ENCODE measurements at regions not wholly inside any gene's neighbourhood (a gene's known extent, or its start where the extent isn't known, plus 50 kb on each side); places are given as distances from the start of the nearest gene placed in this dataset.

DNA sequence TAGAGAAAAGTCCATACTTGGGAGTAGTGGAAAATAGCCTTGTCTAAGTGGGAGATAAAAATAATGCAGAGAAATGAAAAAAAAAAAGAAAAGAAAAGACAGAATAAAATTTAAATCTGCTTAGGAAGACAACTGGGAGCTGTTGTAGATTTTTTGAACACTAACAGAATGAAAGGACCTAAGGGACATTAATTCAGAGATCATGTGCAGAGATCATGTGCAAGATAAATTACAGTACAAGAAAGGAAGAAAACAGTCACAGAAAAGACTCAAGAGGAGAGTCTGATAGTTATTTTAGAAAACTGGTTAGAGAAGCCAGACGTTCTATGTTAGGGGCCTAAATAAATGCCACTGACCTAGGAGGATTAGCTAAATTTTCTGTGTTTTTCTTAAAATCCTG lies 1226.8 kb upstream of the NUDT12 start:
- H3K36me3 Mint-ChIP-seq (ENCODE audit: low read depth) = peaks cover 4% of the 10 kb centered on the region
- no peaks in the 10 kb centered on the region for H3K27me3 Mint-ChIP-seq (ENCODE audit: low read depth, poor library complexity)
- peaks cover 13% of the 10 kb centered on the region for H3K9me3 Mint-ChIP-seq
- no peak for DNase-seq
- TF ChIP-seq, protein P1, sequence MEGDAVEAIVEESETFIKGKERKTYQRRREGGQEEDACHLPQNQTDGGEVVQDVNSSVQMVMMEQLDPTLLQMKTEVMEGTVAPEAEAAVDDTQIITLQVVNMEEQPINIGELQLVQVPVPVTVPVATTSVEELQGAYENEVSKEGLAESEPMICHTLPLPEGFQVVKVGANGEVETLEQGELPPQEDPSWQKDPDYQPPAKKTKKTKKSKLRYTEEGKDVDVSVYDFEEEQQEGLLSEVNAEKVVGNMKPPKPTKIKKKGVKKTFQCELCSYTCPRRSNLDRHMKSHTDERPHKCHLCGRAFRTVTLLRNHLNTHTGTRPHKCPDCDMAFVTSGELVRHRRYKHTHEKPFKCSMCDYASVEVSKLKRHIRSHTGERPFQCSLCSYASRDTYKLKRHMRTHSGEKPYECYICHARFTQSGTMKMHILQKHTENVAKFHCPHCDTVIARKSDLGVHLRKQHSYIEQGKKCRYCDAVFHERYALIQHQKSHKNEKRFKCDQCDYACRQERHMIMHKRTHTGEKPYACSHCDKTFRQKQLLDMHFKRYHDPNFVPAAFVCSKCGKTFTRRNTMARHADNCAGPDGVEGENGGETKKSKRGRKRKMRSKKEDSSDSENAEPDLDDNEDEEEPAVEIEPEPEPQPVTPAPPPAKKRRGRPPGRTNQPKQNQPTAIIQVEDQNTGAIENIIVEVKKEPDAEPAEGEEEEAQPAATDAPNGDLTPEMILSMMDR (IDR thresholded peaks at IDR 0.05) = no peak
- H3K27ac Mint-ChIP-seq = no peak overlapping the region
- H3K4me1 Mint-ChIP-seq = peaks cover 14% of the 10 kb centered on the region
- H3K4me3 Mint-ChIP-seq = no peak overlapping the region

DNA sequence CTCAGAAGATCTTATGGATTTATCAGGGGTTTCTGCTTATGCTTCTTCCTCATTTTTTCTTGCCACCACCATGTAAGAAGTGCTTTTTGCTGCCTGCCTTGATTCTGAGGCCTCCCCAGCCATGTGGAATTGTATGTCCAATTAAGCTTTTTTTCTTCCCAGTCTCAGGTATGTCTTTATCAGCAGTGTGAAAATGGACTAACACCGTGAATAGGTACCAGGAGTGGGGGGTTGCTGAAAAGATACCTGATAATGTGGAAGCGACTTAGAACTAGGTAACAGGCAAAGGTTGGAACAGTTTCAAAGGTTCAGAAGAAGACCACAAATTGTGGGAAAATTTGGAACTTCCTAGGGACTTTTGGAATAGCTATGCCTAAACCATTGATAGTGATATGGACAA lies 1222.5 kb upstream of the NUDT12 start:
- peaks cover 10% of the 10 kb centered on the region for H3K9me3 Mint-ChIP-seq
- H3K4me1 Mint-ChIP-seq = no peaks in the 10 kb centered on the region
- TF ChIP-seq, protein P1 (IDR thresholded peaks at IDR 0.05) = no peak
- peaks cover 4% of the 10 kb centered on the region for H3K36me3 Mint-ChIP-seq (ENCODE audit: low read depth)
- no peaks in the 10 kb centered on the region for H3K27me3 Mint-ChIP-seq (ENCODE audit: low read depth, poor library complexity)
- H3K4me3 Mint-ChIP-seq = no peak overlapping the region
- H3K27ac Mint-ChIP-seq = no peak overlapping the region
- DNase-seq = no peak

DNA sequence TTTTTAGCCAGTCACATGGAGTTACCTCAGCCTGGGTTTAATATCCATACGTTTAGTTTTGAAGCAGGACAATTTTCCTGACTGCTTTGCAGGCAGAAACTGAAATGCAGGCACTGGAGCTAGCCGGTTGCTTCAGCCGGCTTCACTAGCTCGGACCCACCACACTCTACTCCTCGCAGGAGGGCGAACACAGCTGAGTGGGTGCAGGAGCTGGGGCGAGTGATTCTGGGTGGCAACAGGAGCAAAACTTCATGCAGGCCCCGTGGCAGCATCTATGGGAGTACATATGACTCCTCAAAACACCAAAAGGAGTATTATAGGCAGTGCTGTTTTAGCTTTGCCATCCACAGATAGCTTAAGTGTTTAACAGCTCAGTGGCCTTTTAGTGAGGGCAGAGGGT lies 1211.8 kb upstream of the NUDT12 start:
- peaks cover 6% of the 10 kb centered on the region for H3K9me3 Mint-ChIP-seq
- H3K27ac Mint-ChIP-seq = no peak overlapping the region
- H3K27me3 Mint-ChIP-seq (ENCODE audit: low read depth, poor library complexity) = peaks cover 5% of the 10 kb centered on the region

DNA sequence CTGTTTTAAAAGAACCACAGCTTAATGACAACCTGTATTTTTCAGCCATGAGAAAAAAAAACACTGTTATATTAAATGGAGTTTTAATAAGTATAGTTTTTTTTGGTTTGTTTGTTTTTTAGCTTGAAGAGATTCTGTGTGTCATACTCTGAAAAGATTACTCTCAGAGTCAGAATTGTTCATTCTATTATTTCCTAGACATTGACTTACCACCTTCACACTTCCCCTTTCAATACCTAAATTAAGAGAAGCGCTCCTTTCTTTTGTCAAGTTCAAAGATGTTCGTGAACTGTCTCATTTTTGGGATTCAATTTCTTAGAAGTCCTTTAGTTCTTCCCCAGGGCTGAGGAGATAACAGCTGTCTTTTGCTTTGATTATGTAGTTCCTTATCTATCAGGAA lies 1201.6 kb upstream of the NUDT12 start:
- TF ChIP-seq, protein P1 (IDR thresholded peaks at IDR 0.05) = no peak

More for the DNA sequence above, 1211.8 kb upstream of the NUDT12 start:
- TF ChIP-seq, protein P1 (IDR thresholded peaks at IDR 0.05) = no peak
- Mint-ChIP-seq H3K4me1 (no peaks in the 10 kb centered on the region), H3K36me3 (ENCODE audit: low read depth) (no peaks in the 10 kb centered on the region), H3K4me3 (no peak overlapping the region)
- no peak for DNase-seq

DNA sequence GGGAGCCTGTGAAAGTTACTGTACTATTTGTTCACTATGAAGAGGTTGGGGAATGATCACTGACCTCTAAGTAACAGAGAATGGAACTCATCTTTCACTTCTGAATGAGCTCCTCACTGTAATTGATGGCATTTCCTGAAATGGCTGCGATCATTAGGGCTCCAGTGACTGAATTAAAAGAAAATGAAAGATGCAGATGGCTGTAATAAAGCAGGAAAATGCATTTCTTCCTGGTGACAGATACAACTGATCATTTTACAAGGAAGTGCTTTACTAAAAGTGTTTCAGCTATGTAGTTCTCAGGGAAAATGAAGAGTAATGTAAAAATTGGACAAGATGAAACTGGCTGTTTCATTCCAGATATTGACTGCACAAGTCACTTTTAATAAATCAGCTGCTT lies 1200.6 kb upstream of the NUDT12 start:
- Mint-ChIP-seq H3K4me1 (no peaks in the 10 kb centered on the region), H3K36me3 (ENCODE audit: low read depth) (no peaks in the 10 kb centered on the region), H3K27ac (no peak overlapping the region), H3K27me3 (ENCODE audit: low read depth, poor library complexity) (no peaks in the 10 kb centered on the region), H3K4me3 (no peak overlapping the region), H3K9me3 (no peaks in the 10 kb centered on the region)
- DNase-seq = no peak
- TF ChIP-seq, protein P1 (IDR thresholded peaks at IDR 0.05) = no peak

More for the DNA sequence above, 1201.6 kb upstream of the NUDT12 start:
- H3K9me3 Mint-ChIP-seq = no peaks in the 10 kb centered on the region
- H3K4me1 Mint-ChIP-seq = no peaks in the 10 kb centered on the region
- no peak overlapping the region for H3K27ac Mint-ChIP-seq
- no peaks in the 10 kb centered on the region for H3K36me3 Mint-ChIP-seq (ENCODE audit: low read depth)
- DNase-seq = no peak
- H3K27me3 Mint-ChIP-seq (ENCODE audit: low read depth, poor library complexity) = no peaks in the 10 kb centered on the region
- H3K4me3 Mint-ChIP-seq = no peak overlapping the region

DNA sequence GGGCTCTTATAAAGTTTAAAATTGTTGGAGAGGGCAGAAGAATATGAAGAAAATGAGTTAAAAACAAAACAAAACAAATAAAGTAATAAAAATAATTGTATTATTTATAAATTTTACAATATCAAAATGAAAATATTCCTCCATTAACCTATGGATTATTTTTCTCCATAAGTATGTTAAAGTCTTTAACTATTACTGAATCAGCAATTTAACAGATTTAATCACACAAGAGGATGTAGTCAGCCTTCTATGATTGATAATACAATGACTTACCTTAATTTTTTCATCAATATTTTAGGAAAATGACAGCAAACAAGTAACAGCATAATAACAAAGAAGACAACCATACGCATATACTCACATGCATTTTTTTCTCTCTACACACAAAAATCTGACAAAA lies 1195.3 kb upstream of the NUDT12 start:
- no peaks in the 10 kb centered on the region for H3K27me3 Mint-ChIP-seq (ENCODE audit: low read depth, poor library complexity)
- H3K4me1 Mint-ChIP-seq = no peaks in the 10 kb centered on the region
- no peak overlapping the region for H3K27ac Mint-ChIP-seq
- no peak for DNase-seq
- H3K9me3 Mint-ChIP-seq = no peaks in the 10 kb centered on the region
- no peaks in the 10 kb centered on the region for H3K36me3 Mint-ChIP-seq (ENCODE audit: low read depth)
- H3K4me3 Mint-ChIP-seq = no peak overlapping the region
- TF ChIP-seq, protein P1 (IDR thresholded peaks at IDR 0.05) = no peak

All from nephron progenitor cell (in vitro differentiated cells).